Lung (tissue), 11 donors: ENCODE measurements at regions not wholly inside any gene's neighbourhood (a gene's known extent, or its start where the extent isn't known, plus 50 kb on each side); places are given as distances from the start of the nearest gene placed in this dataset.

Source experiments
- ATAC-seq: fragments of 200-7000 bp; cut with Tn5 transposase; one replicate; pipeline ENCODE4 v1.9.1; 2020; ENCODE audit warnings: moderate number of reproducible peaks; ENCODE audit not compliant: insufficient read depth, low FRiP score
- DNase-seq, 3 donors: peaks; one replicate each; pipeline ENCODE4 v3.0.0-alpha.2; 2013 to 2017
- H3K27ac ChIP-seq, 2 donors: one replicate each; pipeline ENCODE4 v1.5.1; 2013; ENCODE audit warnings: mild to moderate bottlenecking in 2 of 2, moderate library complexity in 2 of 2, control low read depth in 1 of 2, inconsistent platforms in 1 of 2, low read depth in 1 of 2, low read length in 1 of 2
- H3K27me3 ChIP-seq, 3 donors: one replicate each; pipeline ENCODE4 v1.5.1; 2013; ENCODE audit warnings: low read length in 2 of 3; ENCODE audit not compliant: control insufficient read depth in 3 of 3, insufficient read depth in 3 of 3
- H3K36me3 ChIP-seq, 4 donors: one replicate each; pipeline ENCODE4 v1.5.1; 2013; ENCODE audit warnings: low read length in 4 of 4, mild to moderate bottlenecking in 1 of 4, moderate library complexity in 1 of 4; ENCODE audit not compliant: control insufficient read depth in 4 of 4, insufficient read depth in 4 of 4
- H3K4me1 ChIP-seq, 5 donors: one replicate each; pipeline ENCODE4 v1.5.1; 2013; ENCODE audit warnings: low read length in 5 of 5, mild to moderate bottlenecking in 2 of 5, moderate library complexity in 1 of 5; ENCODE audit not compliant: control insufficient read depth in 5 of 5, insufficient read depth in 5 of 5
- H3K4me3 ChIP-seq: one replicate; pipeline ENCODE4 v1.5.1; 2013; ENCODE audit warnings: mild to moderate bottlenecking, control low read depth, moderate library complexity
- H3K9ac ChIP-seq, 2 donors: one replicate each; pipeline ENCODE4 v1.5.1; 2013; ENCODE audit warnings: low read length in 2 of 2, control low read depth in 1 of 2; ENCODE audit not compliant: insufficient read depth in 1 of 2
- H3K9me3 ChIP-seq, 4 donors: one replicate each; pipeline ENCODE4 v1.5.1; 2013; ENCODE audit warnings: low read length in 3 of 4, mild to moderate bottlenecking in 1 of 4, moderate library complexity in 1 of 4; ENCODE audit not compliant: control insufficient read depth in 4 of 4, insufficient read depth in 3 of 4
- WGBS, 2 donors: extraction: QIAGEN DNeasy Blood & Tissue Kit; methylation state at CpG; one replicate each; pipeline ENCODE4 v1.1.7; 2013; 5-methylcytosine and 5-hydroxymethylcytosine counted together
- TF ChIP-seq, protein P1 (sequence below): IDR thresholded peaks from 2 replicates; pipeline ENCODE4 v1.5.1; 2012; ENCODE audit warnings: mild to moderate bottlenecking; ENCODE audit errors: control extremely low read depth, extremely low read depth
- donor health status: control.
- donor health status: control.
- donor health status: Bipolar disorder and iron deficiency.
- donor health status: healthy.
- donor health status: DM: yes; HTN: yes; CAD: no.

DNA sequence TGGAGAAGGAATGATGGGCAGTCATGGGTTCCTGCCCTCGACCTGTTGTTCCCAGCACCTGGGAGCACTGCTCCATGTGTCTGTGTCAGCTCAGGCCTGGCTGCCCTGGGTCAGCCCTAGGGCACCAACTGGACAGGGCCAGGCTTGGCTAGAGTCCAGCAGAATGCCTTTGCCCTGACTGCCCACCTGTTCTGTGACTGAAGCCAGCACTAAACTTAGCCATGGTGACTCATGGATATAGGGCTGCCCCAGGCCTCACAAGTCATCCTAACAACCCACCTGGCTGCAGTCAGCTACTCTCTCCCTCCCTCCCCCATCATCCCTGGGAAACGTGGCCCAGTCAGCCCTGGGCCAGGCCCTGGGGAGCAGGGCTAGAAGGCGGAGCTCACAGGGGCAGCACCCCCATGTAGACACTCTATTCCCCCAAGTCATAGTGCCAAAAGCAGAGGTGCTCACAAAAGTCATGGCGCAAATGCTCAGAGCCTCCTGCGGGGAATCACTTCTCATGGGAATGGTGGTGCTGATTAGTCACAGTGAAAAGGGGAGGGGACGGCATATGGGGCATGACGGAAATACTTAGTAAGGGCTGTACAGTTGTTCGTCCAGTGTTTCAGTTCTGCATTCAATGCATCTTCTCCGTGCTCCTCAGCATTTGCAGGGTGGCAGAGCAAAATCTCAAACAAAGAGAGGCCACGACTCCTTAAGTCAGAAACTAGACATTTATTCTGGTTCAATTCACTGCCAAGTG is 52.0 kb upstream of the NTF3 start:
- Histone ChIP-seq H3K27ac (no peak overlapping the region), H3K9ac (no peak overlapping the region), H3K9me3 (no peaks in the 10 kb centered on the region), H3K4me3 (no peak overlapping the region), H3K27me3 (no peaks in the 10 kb centered on the region), H3K4me1 (no peaks in the 10 kb centered on the region), H3K36me3 (no peaks in the 10 kb centered on the region)
- DNase-seq: no peak
- TF ChIP-seq, protein P1, sequence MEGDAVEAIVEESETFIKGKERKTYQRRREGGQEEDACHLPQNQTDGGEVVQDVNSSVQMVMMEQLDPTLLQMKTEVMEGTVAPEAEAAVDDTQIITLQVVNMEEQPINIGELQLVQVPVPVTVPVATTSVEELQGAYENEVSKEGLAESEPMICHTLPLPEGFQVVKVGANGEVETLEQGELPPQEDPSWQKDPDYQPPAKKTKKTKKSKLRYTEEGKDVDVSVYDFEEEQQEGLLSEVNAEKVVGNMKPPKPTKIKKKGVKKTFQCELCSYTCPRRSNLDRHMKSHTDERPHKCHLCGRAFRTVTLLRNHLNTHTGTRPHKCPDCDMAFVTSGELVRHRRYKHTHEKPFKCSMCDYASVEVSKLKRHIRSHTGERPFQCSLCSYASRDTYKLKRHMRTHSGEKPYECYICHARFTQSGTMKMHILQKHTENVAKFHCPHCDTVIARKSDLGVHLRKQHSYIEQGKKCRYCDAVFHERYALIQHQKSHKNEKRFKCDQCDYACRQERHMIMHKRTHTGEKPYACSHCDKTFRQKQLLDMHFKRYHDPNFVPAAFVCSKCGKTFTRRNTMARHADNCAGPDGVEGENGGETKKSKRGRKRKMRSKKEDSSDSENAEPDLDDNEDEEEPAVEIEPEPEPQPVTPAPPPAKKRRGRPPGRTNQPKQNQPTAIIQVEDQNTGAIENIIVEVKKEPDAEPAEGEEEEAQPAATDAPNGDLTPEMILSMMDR: no peak
- WGBS, 2 donors: 80% methylated on average over 10 of the region's 10 CpGs
- ATAC-seq: no peak
